ENCODE measurements at regions not wholly inside any gene's neighbourhood (a gene's known extent, or its start where the extent isn't known, plus 50 kb on each side); places are given as distances from the start of the nearest gene placed in this dataset.
"Not testable (repeated sequence)": the region's sequence is repeated elsewhere in the genome, so short reads cannot be mapped to it uniquely, and the experiment has no call there.

DNA sequence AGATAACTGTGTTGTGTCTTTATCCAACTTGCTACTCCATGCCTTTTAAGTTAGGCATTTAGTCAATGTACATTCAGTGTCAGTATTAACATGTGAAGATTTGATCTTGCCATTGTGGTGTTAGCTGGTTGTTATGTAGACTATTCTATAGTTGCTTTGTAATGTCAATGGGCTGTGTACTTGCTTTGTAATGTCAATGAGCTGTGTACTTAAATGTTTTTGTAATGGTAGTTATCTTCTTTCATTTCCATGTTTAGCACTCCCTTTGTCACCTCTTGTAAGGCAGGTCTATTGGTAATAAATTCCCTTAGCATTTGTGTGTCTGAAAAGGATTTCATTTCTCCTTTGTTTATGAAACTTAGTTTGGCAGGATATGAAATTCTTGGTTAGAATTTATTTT is 53.4 kb downstream of the MC4R start:
- no peak for DNase-seq

- no peak for DNase-seq
These were observed 60.8 kb downstream of the MC4R start for GRCh38 chr18:60311676-60312360.

GRCh38 chr18:60295674-60296073 is 76.9 kb downstream of the MC4R start:
- no peak for DNase-seq

- no peak for DNase-seq
These were observed 80.4 kb downstream of the MC4R start for GRCh38 chr18:60292186-60292585.

DNA sequence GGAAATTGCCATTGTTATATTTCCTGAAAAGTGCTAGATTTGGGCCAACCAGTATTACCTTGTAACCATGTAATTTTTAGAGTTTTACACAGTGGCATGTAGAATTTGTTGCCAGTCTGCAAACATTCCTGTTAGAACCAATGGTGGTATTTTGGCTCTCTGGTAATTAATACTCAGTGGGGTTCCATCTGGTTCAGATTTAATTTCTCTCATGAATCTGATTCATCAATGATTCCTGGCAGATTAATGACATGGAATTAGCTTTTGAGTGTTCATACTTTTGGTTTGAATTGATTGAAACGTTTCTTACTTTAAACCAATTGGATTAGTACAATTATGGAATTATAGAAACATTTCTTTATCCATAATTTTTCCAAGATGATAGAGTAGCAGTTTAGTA is 93.2 kb downstream of the MC4R start:
- no peak for DNase-seq

DNA sequence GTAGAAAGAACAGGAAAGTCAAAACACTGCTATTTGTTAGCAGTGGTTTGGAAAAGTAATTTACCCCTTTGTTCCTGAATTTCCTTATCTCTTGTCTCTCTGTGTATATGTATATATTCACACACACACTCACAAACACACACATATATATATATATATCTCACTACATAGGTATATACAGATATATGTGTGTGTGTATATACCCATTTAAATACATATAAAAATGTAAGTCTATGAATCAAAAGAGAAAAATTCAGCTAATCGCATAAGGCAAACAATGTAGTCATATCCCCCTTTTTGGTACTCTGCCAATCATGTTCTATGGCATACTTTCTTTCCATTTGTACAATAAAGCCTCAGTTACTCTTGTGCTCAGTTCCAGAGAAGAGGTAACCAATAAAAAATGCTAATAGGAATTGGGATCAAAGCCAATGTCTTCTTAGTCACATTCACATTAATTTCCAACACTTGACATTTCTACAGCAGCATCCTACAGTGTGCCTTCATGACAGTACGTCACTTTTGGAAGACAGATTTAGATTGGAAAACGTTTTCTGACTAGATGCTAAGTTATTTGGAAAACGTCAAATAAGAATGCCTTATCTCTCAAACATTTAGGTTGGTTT is 94.6 kb downstream of the MC4R start:
- no peak for DNase-seq

DNA sequence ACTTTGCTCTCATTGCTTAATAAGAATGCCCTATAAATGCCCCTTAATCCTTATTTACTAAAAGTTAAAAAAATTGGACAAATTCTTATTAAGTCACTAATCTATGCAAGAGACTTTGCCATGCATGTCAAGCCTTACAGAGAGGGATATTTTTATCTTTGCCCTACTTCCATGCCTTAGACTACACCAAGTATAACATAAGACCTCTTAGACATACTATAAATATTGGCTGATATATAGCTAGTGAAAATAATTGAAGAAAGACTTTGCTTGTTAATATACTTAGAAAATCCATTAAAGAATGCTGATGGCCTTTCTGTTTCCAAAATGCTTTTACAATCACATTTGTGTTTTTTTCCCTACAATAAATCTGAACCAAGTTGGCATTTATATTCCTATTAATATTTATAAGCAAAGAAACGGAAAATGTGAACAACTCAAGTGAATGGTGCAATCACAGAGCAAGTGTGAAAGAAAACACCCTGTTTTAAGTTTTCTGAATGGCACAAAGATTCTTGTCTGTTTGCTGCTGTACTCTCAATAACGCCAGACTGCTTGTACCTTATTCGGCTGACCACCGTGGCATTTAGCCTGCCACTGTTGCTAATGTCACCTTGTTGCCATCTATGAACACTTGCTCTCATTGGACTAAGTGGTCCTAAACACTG is 105.0 kb downstream of the MC4R start:
- DNase-seq, result no peak

- no peak for DNase-seq
These were observed 106.0 kb downstream of the MC4R start for GRCh38 chr18:60266558-60266957.

- DNase-seq, result no peak
These were observed 113.4 kb downstream of the MC4R start for GRCh38 chr18:60259052-60259681.

- no peak for DNase-seq
These were observed 123.2 kb downstream of the MC4R start for GRCh38 chr18:60249388-60249787.

- DNase-seq, result no peak
These were observed 123.9 kb downstream of the MC4R start for GRCh38 chr18:60248336-60249330.

- DNase-seq, result no peak
These were observed 125.5 kb downstream of the MC4R start for GRCh38 chr18:60247103-60247502.

GRCh38 chr18:60246606-60247005 is 126.0 kb downstream of the MC4R start:
- DNase-seq, result no peak

- DNase-seq, result no peak
These were observed 127.5 kb downstream of the MC4R start for GRCh38 chr18:60245096-60245495.

- DNase-seq, result not testable (repeated sequence)
These were observed 133.4 kb downstream of the MC4R start for GRCh38 chr18:60239024-60239710.

- no peak for DNase-seq
These were observed 137.4 kb downstream of the MC4R start for GRCh38 chr18:60235164-60235563.

GRCh38 chr18:60232541-60232940 is 140.0 kb downstream of the MC4R start:
- no peak for DNase-seq

GRCh38 chr18:60228609-60229595 is 143.7 kb downstream of the MC4R start:
- DNase-seq, result no peak

DNA sequence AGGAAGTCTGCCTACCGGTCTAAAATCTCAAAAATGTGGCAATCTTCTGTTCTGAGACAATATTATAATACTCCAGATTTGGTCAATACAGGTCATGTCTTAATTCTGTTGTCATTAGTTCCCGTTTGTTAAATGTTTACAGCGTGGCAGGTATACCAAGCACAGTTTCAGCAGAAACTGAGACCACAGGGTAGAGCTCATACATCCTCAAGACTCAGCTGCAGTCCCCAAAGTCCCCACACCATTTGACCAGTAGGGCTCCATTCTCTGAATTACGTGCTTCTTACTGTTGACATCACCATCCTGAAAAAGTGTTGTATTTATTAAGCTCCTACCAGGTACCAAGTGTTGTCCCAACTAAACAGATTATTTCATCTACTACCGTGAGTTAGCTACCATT is 157.1 kb downstream of the MC4R start:
- DNase-seq, result no peak

- DNase-seq, result no peak
These were observed 163.5 kb downstream of the MC4R start for GRCh38 chr18:60209042-60209441.

- no peak for DNase-seq
These were observed 169.9 kb downstream of the MC4R start for GRCh38 chr18:60202708-60203107.
